ENCODE measurements at regions not wholly inside any gene's neighbourhood (a gene's known extent, or its start where the extent isn't known, plus 50 kb on each side); places are given as distances from the start of the nearest gene placed in this dataset.

DNA sequence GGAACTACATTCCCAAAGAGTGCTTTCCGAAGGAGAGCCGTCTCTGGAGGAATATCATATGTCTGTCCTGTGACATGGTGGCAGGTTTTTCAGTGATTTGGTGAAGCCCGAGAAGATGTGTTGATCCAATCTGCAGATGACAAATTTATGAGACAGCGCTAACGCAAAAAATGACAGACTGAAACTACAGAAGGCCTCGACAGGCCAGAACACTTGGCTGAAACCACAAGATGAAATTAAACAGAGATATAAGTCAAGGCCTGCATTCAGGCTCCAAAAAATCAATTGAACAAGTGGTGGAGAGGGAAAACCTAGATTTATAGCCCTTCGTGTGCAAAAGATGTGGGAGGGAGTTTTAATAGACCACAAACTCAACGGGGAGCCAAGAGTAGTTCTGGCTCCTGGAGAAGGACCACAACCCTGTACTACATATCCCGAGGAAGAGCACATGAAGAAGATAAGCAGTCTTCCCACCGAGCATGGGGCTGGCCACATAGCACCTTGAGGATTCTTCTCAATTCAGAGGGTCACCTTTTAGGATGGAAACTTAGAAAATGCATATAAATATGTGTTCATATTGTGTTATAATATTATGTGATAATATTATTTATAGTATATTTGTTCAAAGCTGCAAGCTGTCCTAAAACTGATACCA is 231.3 kb upstream of the PDE10A start:
- Histone ChIP-seq H3K27ac (ENCODE audit: low read length) (no peak overlapping the region), H3K9ac (ENCODE audit: low read length) (no peak overlapping the region), H2AFZ (ENCODE audit: low read depth, low read length) (no peak overlapping the region), H3K4me2 (ENCODE audit: low read length) (no peak overlapping the region), H3K79me2 (replicated peaks; ENCODE audit: insufficient read depth, low read length) (no peaks in the 10 kb centered on the region), H3K9me2 (ENCODE audit: insufficient read depth, low read length) (no peaks in the 10 kb centered on the region), H3K4me3 (ENCODE audit: low read length) (no peak overlapping the region), H3K27me3 (ENCODE audit: insufficient read depth, low read depth, low read length) (no peaks in the 10 kb centered on the region), H3K9me3 (ENCODE audit: low read length) (no peaks in the 10 kb centered on the region), H3F3A (ENCODE audit: insufficient read depth, low read length, poor library complexity, severe bottlenecking) (no peaks in the 10 kb centered on the region), H4K20me1 (ENCODE audit: insufficient read depth) (no peaks in the 10 kb centered on the region), H3K36me3 (ENCODE audit: insufficient read depth, low read length) (no peaks in the 10 kb centered on the region)
- TF ChIP-seq, protein P1, sequence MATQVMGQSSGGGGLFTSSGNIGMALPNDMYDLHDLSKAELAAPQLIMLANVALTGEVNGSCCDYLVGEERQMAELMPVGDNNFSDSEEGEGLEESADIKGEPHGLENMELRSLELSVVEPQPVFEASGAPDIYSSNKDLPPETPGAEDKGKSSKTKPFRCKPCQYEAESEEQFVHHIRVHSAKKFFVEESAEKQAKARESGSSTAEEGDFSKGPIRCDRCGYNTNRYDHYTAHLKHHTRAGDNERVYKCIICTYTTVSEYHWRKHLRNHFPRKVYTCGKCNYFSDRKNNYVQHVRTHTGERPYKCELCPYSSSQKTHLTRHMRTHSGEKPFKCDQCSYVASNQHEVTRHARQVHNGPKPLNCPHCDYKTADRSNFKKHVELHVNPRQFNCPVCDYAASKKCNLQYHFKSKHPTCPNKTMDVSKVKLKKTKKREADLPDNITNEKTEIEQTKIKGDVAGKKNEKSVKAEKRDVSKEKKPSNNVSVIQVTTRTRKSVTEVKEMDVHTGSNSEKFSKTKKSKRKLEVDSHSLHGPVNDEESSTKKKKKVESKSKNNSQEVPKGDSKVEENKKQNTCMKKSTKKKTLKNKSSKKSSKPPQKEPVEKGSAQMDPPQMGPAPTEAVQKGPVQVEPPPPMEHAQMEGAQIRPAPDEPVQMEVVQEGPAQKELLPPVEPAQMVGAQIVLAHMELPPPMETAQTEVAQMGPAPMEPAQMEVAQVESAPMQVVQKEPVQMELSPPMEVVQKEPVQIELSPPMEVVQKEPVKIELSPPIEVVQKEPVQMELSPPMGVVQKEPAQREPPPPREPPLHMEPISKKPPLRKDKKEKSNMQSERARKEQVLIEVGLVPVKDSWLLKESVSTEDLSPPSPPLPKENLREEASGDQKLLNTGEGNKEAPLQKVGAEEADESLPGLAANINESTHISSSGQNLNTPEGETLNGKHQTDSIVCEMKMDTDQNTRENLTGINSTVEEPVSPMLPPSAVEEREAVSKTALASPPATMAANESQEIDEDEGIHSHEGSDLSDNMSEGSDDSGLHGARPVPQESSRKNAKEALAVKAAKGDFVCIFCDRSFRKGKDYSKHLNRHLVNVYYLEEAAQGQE (IDR thresholded peaks at IDR 0.05; ENCODE audit: borderline replicate concordance): no peak
- TF ChIP-seq EP300 (conservative IDR thresholded peaks at IDR 0.05; ENCODE audit: poor library complexity, severe bottlenecking) (no peak), RAD21 (conservative IDR thresholded peaks at IDR 0.05) (no peak), MXI1 (conservative IDR thresholded peaks at IDR 0.05; ENCODE audit: poor library complexity, severe bottlenecking) (no peak), SMC3 (conservative IDR thresholded peaks at IDR 0.05; ENCODE audit: poor library complexity) (no peak), TAF1 (IDR thresholded peaks at IDR 0.05; ENCODE audit: low read depth) (no peak), EZH2 (IDR thresholded peaks at IDR 0.05; ENCODE audit: borderline replicate concordance, insufficient read depth, low read length, poor library complexity, severe bottlenecking) (no peak), POLR2AphosphoS5 (IDR thresholded peaks at IDR 0.05) (no peak)
- TF ChIP-seq, protein P2, sequence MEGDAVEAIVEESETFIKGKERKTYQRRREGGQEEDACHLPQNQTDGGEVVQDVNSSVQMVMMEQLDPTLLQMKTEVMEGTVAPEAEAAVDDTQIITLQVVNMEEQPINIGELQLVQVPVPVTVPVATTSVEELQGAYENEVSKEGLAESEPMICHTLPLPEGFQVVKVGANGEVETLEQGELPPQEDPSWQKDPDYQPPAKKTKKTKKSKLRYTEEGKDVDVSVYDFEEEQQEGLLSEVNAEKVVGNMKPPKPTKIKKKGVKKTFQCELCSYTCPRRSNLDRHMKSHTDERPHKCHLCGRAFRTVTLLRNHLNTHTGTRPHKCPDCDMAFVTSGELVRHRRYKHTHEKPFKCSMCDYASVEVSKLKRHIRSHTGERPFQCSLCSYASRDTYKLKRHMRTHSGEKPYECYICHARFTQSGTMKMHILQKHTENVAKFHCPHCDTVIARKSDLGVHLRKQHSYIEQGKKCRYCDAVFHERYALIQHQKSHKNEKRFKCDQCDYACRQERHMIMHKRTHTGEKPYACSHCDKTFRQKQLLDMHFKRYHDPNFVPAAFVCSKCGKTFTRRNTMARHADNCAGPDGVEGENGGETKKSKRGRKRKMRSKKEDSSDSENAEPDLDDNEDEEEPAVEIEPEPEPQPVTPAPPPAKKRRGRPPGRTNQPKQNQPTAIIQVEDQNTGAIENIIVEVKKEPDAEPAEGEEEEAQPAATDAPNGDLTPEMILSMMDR (IDR thresholded peaks at IDR 0.05; ENCODE audit: poor library complexity, severe bottlenecking): no peak

- no peaks in the 10 kb centered on the region for H3K79me2 ChIP-seq (replicated peaks; ENCODE audit: insufficient read depth, low read length)
- H3K36me3 ChIP-seq (ENCODE audit: insufficient read depth, low read length): no peaks in the 10 kb centered on the region
- H3K4me3 ChIP-seq (ENCODE audit: low read length): no peak overlapping the region
- TF ChIP-seq RAD21 (conservative IDR thresholded peaks at IDR 0.05) (no peak), MXI1 (conservative IDR thresholded peaks at IDR 0.05; ENCODE audit: poor library complexity, severe bottlenecking) (no peak), EP300 (conservative IDR thresholded peaks at IDR 0.05; ENCODE audit: poor library complexity, severe bottlenecking) (no peak), EZH2 (IDR thresholded peaks at IDR 0.05; ENCODE audit: borderline replicate concordance, insufficient read depth, low read length, poor library complexity, severe bottlenecking) (no peak), SMC3 (conservative IDR thresholded peaks at IDR 0.05; ENCODE audit: poor library complexity) (no peak)
- TF ChIP-seq, protein P1 (IDR thresholded peaks at IDR 0.05; ENCODE audit: borderline replicate concordance): no peak
- TF ChIP-seq, protein P2 (IDR thresholded peaks at IDR 0.05; ENCODE audit: poor library complexity, severe bottlenecking): no peak
- H3K9me3 ChIP-seq (ENCODE audit: low read length): no peaks in the 10 kb centered on the region
- H3K4me2 ChIP-seq (ENCODE audit: low read length): no peak overlapping the region
- no peaks in the 10 kb centered on the region for H4K20me1 ChIP-seq (ENCODE audit: insufficient read depth)
- H3F3A ChIP-seq (ENCODE audit: insufficient read depth, low read length, poor library complexity, severe bottlenecking): no peaks in the 10 kb centered on the region
- no peaks in the 10 kb centered on the region for H3K9me2 ChIP-seq (ENCODE audit: insufficient read depth, low read length)
- no peak overlapping the region for H3K9ac ChIP-seq (ENCODE audit: low read length)
- no peaks in the 10 kb centered on the region for H3K27me3 ChIP-seq (ENCODE audit: insufficient read depth, low read depth, low read length)
- no peak overlapping the region for H2AFZ ChIP-seq (ENCODE audit: low read depth, low read length)
- no peak overlapping the region for H3K27ac ChIP-seq (ENCODE audit: low read length)
Measured at GRCh38 chr6:165893431-165893830, 230.4 kb upstream of the PDE10A start.

Data from neural cell (in vitro differentiated cells).